SK-N-SH treated with all-trans-retinoic acid at 6 μM for 48 hours (cell line): ENCODE measurements at regions not wholly inside any gene's neighbourhood (a gene's known extent, or its start where the extent isn't known, plus 50 kb on each side); places are given as distances from the start of the nearest gene placed in this dataset.

Experiments used
- ATAC-seq: fragments of 200-7000 bp; cut with Tn5 transposase; 3 replicates; pipeline ENCODE4 v1.9.1; 2020; ENCODE audit warnings: mild to moderate bottlenecking, moderate library complexity
- ARNTL ChIP-seq: fragments of 450-650 bp; formaldehyde crosslinking; IDR thresholded peaks from 2 replicates; pipeline ENCODE4 v1.5.0; 2020; ENCODE audit warnings: low read depth, mild to moderate bottlenecking, moderate library complexity, borderline replicate concordance
- BACH2 ChIP-seq: fragments of 250-450 bp; sonication (Bioruptor Pico); IDR thresholded peaks from 2 replicates; pipeline ENCODE4 v1.9.0; 2021; ENCODE audit warnings: mild to moderate bottlenecking, borderline replicate concordance
- CREB5 ChIP-seq: fragments of 250-450 bp; sonication (Bioruptor Pico); IDR thresholded peaks from 2 replicates; pipeline ENCODE4 v1.5.1; 2020; ENCODE audit warnings: low read depth, mild to moderate bottlenecking, moderate library complexity
- CSDC2 ChIP-seq: fragments of 250-450 bp; sonication (Bioruptor Pico); IDR thresholded peaks from 2 replicates; pipeline ENCODE4 v1.5.0; 2020; ENCODE audit warnings: mild to moderate bottlenecking, moderate library complexity
- CSRNP3 ChIP-seq: fragments of 250-450 bp; sonication (Bioruptor Pico); IDR thresholded peaks from 2 replicates; pipeline ENCODE4 v1.5.1; 2021; ENCODE audit warnings: mild to moderate bottlenecking, moderate library complexity
- ESRRG ChIP-seq: fragments of 250-450 bp; sonication (Bioruptor Pico); IDR thresholded peaks from 2 replicates; pipeline ENCODE4 v1.6.1; 2021; ENCODE audit warnings: mild to moderate bottlenecking
- GLIS3 ChIP-seq: fragments of 250-450 bp; sonication (Bioruptor Pico); IDR thresholded peaks from 2 replicates; pipeline ENCODE4 v1.5.0; 2020; ENCODE audit warnings: mild to moderate bottlenecking, moderate library complexity
- ISL1 ChIP-seq: fragments of 250-450 bp; sonication (Bioruptor Pico); IDR thresholded peaks from 2 replicates; pipeline ENCODE4 v2.1.2; 2022; ENCODE audit warnings: mild to moderate bottlenecking, moderate library complexity
- OSR1 ChIP-seq: fragments of 250-450 bp; sonication (Bioruptor Pico); IDR thresholded peaks from 2 replicates; pipeline ENCODE4 v1.8.0; 2022; ENCODE audit warnings: moderate library complexity, mild to moderate bottlenecking, inconsistent platforms
- PATZ1 ChIP-seq: fragments of 250-450 bp; sonication (Bioruptor Pico); IDR thresholded peaks from 2 replicates; pipeline ENCODE4 v1.8.0; 2020; ENCODE audit warnings: mild to moderate bottlenecking, moderate library complexity, borderline replicate concordance
- POU6F1 ChIP-seq: fragments of 250-450 bp; sonication (Bioruptor Pico); IDR thresholded peaks from 2 replicates; pipeline ENCODE4 v1.8.0; 2021; ENCODE audit warnings: low read depth, mild to moderate bottlenecking, moderate library complexity, borderline replicate concordance
- PPARA ChIP-seq: fragments of 250-450 bp; sonication (Bioruptor Pico); IDR thresholded peaks from 2 replicates; pipeline ENCODE4 v1.5.0; 2020; ENCODE audit warnings: mild to moderate bottlenecking, borderline replicate concordance
- RARB ChIP-seq: fragments of 250-450 bp; sonication (Bioruptor Pico); IDR thresholded peaks from 2 replicates; pipeline ENCODE4 v1.8.0; 2021; ENCODE audit warnings: mild to moderate bottlenecking, moderate library complexity
- SNAI2 ChIP-seq: fragments of 250-450 bp; sonication (Bioruptor Pico); IDR thresholded peaks from 2 replicates; pipeline ENCODE4 v1.5.0; 2020; ENCODE audit warnings: mild to moderate bottlenecking, moderate library complexity
- TCF4 ChIP-seq: fragments of 250-450 bp; sonication (Bioruptor Pico); IDR thresholded peaks from 2 replicates; pipeline ENCODE4 v1.8.0; 2021; ENCODE audit warnings: mild to moderate bottlenecking, moderate library complexity, borderline replicate concordance
- TOX ChIP-seq: fragments of 250-450 bp; sonication (Bioruptor Pico); IDR thresholded peaks from 2 replicates; pipeline ENCODE4 v1.8.0; 2021; ENCODE audit warnings: mild to moderate bottlenecking, moderate library complexity, borderline replicate concordance
- TSHZ2 ChIP-seq: fragments of 250-450 bp; sonication (Bioruptor Pico); IDR thresholded peaks from 2 replicates; pipeline ENCODE4 v1.5.0; 2020; ENCODE audit warnings: mild to moderate bottlenecking, moderate library complexity
- ZFP3 ChIP-seq: fragments of 250-450 bp; sonication (Bioruptor Pico); IDR thresholded peaks from 2 replicates; pipeline ENCODE4 v1.5.0; 2020; ENCODE audit warnings: mild to moderate bottlenecking, moderate library complexity
- ZFP30 ChIP-seq: fragments of 450-650 bp; formaldehyde crosslinking; IDR thresholded peaks from 2 replicates; pipeline ENCODE4 v1.5.0; 2022; ENCODE audit warnings: mild to moderate bottlenecking, moderate library complexity
- ZNF565 ChIP-seq: fragments of 450-650 bp; formaldehyde crosslinking; conservative IDR thresholded peaks from 2 replicates; pipeline ENCODE4 v1.5.0; 2020; ENCODE audit warnings: low read depth, mild to moderate bottlenecking, moderate library complexity
- ZNF70 ChIP-seq: fragments of 450-650 bp; formaldehyde crosslinking; IDR thresholded peaks from 2 replicates; pipeline ENCODE4 v1.5.0; 2020; ENCODE audit warnings: mild to moderate bottlenecking, moderate library complexity
- ZNF8 ChIP-seq: fragments of 450-650 bp; formaldehyde crosslinking; IDR thresholded peaks from 2 replicates; pipeline ENCODE4 v1.5.0; 2020; ENCODE audit warnings: mild to moderate bottlenecking, moderate library complexity

- TF ChIP-seq ZFP3 (CRISPR knock-in tag) (no peak), POU6F1 (CRISPR knock-in tag) (no peak), TOX (CRISPR knock-in tag) (no peak), GLIS3 (CRISPR knock-in tag) (no peak), OSR1 (CRISPR knock-in tag) (no peak), SNAI2 (CRISPR knock-in tag) (no peak), CSRNP3 (CRISPR knock-in tag) (no peak), CSDC2 (CRISPR knock-in tag) (no peak), PPARA (no peak), ZNF565 (no peak), RARB (CRISPR knock-in tag) (no peak), ZFP30 (CRISPR knock-in tag) (no peak), ISL1 (CRISPR knock-in tag) (no peak), CREB5 (CRISPR knock-in tag) (no peak), ESRRG (no peak)
- no peak for ATAC-seq
Observed at GRCh38 chr5:15447209-15447608, 52.8 kb upstream of the FBXL7 start.

- no peak for ATAC-seq
Observed at GRCh38 chr5:15446552-15446951, 53.4 kb upstream of the FBXL7 start.

More at GRCh38 chr5:15446552-15446951, 53.4 kb upstream of the FBXL7 start:
- TF ChIP-seq CSDC2 (CRISPR knock-in tag), result no peak
- no peak for TF ChIP-seq TCF4 (CRISPR knock-in tag)
- TF ChIP-seq BACH2, result no peak
- no peak for TF ChIP-seq ZNF565
- TF ChIP-seq ZFP3 (CRISPR knock-in tag), result no peak
- TF ChIP-seq TSHZ2 (CRISPR knock-in tag), result no peak
- TF ChIP-seq CREB5 (CRISPR knock-in tag), result no peak
- no peak for TF ChIP-seq PATZ1 (CRISPR knock-in tag)
- TF ChIP-seq SNAI2 (CRISPR knock-in tag), result no peak
- no peak for TF ChIP-seq POU6F1 (CRISPR knock-in tag)
- no peak for TF ChIP-seq ZFP30 (CRISPR knock-in tag)
- no peak for TF ChIP-seq ZNF70 (CRISPR knock-in tag)
- TF ChIP-seq TOX (CRISPR knock-in tag), result no peak
- no peak for TF ChIP-seq ESRRG
- TF ChIP-seq ZNF8 (CRISPR knock-in tag), result no peak
- TF ChIP-seq CSRNP3 (CRISPR knock-in tag), result no peak
- TF ChIP-seq ARNTL (CRISPR knock-in tag), result no peak
